ENCODE measurements at regions not wholly inside any gene's neighbourhood (a gene's known extent, or its start where the extent isn't known, plus 50 kb on each side); places are given as distances from the start of the nearest gene placed in this dataset.

- H3K4me3 ChIP-seq (replicated peaks; ENCODE audit: insufficient read depth, low read length) = no peak overlapping the region
- no peaks in the 10 kb centered on the region for H3K27me3 ChIP-seq (ENCODE audit: insufficient read depth, poor library complexity, severe bottlenecking)
- TF ChIP-seq SPI1 (IDR thresholded peaks at IDR 0.05; ENCODE audit: borderline replicate concordance, low read depth) = no peak
- TF ChIP-seq REST (IDR thresholded peaks at IDR 0.05; ENCODE audit: insufficient replicate concordance, low read depth) = no peak
- TF ChIP-seq, protein P1, sequence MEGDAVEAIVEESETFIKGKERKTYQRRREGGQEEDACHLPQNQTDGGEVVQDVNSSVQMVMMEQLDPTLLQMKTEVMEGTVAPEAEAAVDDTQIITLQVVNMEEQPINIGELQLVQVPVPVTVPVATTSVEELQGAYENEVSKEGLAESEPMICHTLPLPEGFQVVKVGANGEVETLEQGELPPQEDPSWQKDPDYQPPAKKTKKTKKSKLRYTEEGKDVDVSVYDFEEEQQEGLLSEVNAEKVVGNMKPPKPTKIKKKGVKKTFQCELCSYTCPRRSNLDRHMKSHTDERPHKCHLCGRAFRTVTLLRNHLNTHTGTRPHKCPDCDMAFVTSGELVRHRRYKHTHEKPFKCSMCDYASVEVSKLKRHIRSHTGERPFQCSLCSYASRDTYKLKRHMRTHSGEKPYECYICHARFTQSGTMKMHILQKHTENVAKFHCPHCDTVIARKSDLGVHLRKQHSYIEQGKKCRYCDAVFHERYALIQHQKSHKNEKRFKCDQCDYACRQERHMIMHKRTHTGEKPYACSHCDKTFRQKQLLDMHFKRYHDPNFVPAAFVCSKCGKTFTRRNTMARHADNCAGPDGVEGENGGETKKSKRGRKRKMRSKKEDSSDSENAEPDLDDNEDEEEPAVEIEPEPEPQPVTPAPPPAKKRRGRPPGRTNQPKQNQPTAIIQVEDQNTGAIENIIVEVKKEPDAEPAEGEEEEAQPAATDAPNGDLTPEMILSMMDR (IDR thresholded peaks at IDR 0.05; ENCODE audit: insufficient read depth, low read length) = no peak
- no peak for TF ChIP-seq GABPA (IDR thresholded peaks at IDR 0.05; ENCODE audit: low read depth)
- no peak for TF ChIP-seq POLR2AphosphoS5 (IDR thresholded peaks at IDR 0.05; ENCODE audit: low read depth)
- no peak for DNase-seq (ENCODE audit: low read depth in 1 of 2, low spot score in 1 of 2)
- no peak overlapping the region for H3K27ac ChIP-seq (replicated peaks)
Measured at GRCh38 chr15:62472616-62473299, 307.7 kb upstream of the C2CD4B start.

GRCh38 chr15:62474021-62474770, 309.1 kb upstream of the C2CD4B start:
- Histone ChIP-seq H3K27ac (replicated peaks) (no peak overlapping the region), H3K27me3 (ENCODE audit: insufficient read depth, poor library complexity, severe bottlenecking) (no peaks in the 10 kb centered on the region), H3K4me3 (replicated peaks; ENCODE audit: insufficient read depth, low read length) (no peak overlapping the region)
- DNase-seq (ENCODE audit: low read depth in 1 of 2, low spot score in 1 of 2) = no peak
- TF ChIP-seq, protein P1 (IDR thresholded peaks at IDR 0.05; ENCODE audit: insufficient read depth, low read length) = no peak
- TF ChIP-seq GABPA (IDR thresholded peaks at IDR 0.05; ENCODE audit: low read depth) (no peak), REST (IDR thresholded peaks at IDR 0.05; ENCODE audit: insufficient replicate concordance, low read depth) (no peak), POLR2AphosphoS5 (IDR thresholded peaks at IDR 0.05; ENCODE audit: low read depth) (no peak), SPI1 (IDR thresholded peaks at IDR 0.05; ENCODE audit: borderline replicate concordance, low read depth) (no peak)

- no peak overlapping the region for H3K27ac ChIP-seq (replicated peaks)
- no peak overlapping the region for H3K4me3 ChIP-seq (replicated peaks; ENCODE audit: insufficient read depth, low read length)
- no peaks in the 10 kb centered on the region for H3K27me3 ChIP-seq (ENCODE audit: insufficient read depth, poor library complexity, severe bottlenecking)
- DNase-seq (ENCODE audit: low read depth in 1 of 2, low spot score in 1 of 2) = no peak
- TF ChIP-seq SPI1 (IDR thresholded peaks at IDR 0.05; ENCODE audit: borderline replicate concordance, low read depth) = no peak
Measured at GRCh38 chr15:62474771-62475124, 309.7 kb upstream of the C2CD4B start.

DNA sequence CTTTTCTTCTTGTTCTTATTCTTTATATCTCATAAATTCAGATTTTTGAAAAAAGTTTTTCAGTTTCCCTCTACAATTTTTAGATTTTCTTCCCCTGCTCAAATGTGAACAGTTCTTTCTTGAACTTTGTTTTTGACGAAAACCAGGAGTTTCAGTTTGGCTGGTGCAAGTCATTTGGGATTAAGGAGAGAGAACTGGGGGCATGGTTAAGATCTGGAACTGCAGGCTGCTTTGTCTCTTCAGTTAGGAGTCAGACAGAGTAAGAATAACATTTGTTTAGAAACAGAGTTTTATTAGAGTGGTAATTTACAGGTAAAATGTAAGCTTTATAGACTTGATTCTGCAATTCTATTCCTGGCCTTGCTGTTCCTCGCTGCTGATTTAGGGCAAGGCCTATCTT, 310.5 kb upstream of the C2CD4B start:
- H3K27ac ChIP-seq (replicated peaks) = no peak overlapping the region
- H3K4me3 ChIP-seq (replicated peaks; ENCODE audit: insufficient read depth, low read length) = no peak overlapping the region
- TF ChIP-seq SPI1 (IDR thresholded peaks at IDR 0.05; ENCODE audit: borderline replicate concordance, low read depth) = no peak
- TF ChIP-seq POLR2AphosphoS5 (IDR thresholded peaks at IDR 0.05; ENCODE audit: low read depth) = no peak
- H3K27me3 ChIP-seq (ENCODE audit: insufficient read depth, poor library complexity, severe bottlenecking) = no peaks in the 10 kb centered on the region
- no peak for DNase-seq (ENCODE audit: low read depth in 1 of 2, low spot score in 1 of 2)
